Coronary artery (tissue), 2 donors: ENCODE measurements at regions not wholly inside any gene's neighbourhood (a gene's known extent, or its start where the extent isn't known, plus 50 kb on each side); places are given as distances from the start of the nearest gene placed in this dataset.

Experiments used
- DNase-seq: peaks from one replicate; pipeline ENCODE4 v3.0.0-alpha.2; 2017; ENCODE audit warnings: low spot score
- H3K27ac ChIP-seq, 2 donors: fragments of 200-600 bp; sonication (generic); one replicate each; pipeline ENCODE4 v1.5.1; 2016 to 2019
- H3K4me3 ChIP-seq: fragments of 200-600 bp; sonication (generic); 2 replicates; pipeline ENCODE4 v1.5.1; 2016; ENCODE audit warnings: mild to moderate bottlenecking, moderate library complexity
- CTCF ChIP-seq: fragments of 200-600 bp; sonication (generic); IDR thresholded peaks from one replicate; pipeline ENCODE4 v1.5.1; 2019; ENCODE audit warnings: antibody characterized with exemption

DNA sequence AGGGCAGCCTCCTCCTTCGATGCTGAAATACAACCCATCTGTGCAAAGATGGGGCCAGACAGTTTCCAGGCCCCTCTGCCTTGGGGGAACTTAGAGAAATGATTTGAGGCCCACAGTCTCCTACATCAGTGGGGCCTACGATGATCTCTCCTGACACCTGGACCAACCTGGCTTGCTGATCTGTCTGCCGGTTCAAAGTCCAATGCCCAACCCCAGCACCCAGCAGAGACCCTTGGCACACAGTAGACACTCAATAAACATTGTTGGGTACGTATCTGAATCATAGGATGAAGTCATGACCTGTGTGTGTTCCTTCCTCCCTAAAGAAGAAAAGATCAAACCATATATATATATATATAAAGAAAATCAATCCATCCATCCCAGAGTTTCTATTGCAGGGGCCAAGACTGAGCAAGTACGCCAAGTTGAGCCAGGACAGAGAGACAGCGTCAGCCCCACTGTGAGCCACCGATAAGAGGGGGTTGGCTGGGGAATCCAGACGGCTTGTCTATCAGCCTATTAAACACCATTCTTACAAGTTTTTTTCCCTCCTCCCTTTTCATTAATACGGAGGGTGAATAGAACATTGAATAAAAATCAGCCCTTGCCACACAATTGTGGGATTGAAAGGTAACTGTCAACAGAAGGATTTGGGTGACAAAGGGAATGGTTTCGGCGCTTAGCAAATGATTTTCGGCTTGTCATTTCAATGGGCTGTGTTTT is 244.1 kb downstream of the MN1 start:
- TF ChIP-seq CTCF, result no peak
- DNase-seq, result no peak
- no peak overlapping the region for H3K4me3 ChIP-seq
- H3K27ac ChIP-seq, result no peak overlapping the region

GRCh38 chr22:27558658-27559371 is 242.7 kb downstream of the MN1 start:
- Histone ChIP-seq H3K4me3 (no peak overlapping the region), H3K27ac (no peak overlapping the region)
- DNase-seq, result no peak
- TF ChIP-seq CTCF, result no peak

- Histone ChIP-seq H3K4me3 (no peak overlapping the region), H3K27ac (no peak overlapping the region)
- DNase-seq, result no peak
- no peak for TF ChIP-seq CTCF
Measured at GRCh38 chr22:27560781-27561180, 240.8 kb downstream of the MN1 start.

DNA sequence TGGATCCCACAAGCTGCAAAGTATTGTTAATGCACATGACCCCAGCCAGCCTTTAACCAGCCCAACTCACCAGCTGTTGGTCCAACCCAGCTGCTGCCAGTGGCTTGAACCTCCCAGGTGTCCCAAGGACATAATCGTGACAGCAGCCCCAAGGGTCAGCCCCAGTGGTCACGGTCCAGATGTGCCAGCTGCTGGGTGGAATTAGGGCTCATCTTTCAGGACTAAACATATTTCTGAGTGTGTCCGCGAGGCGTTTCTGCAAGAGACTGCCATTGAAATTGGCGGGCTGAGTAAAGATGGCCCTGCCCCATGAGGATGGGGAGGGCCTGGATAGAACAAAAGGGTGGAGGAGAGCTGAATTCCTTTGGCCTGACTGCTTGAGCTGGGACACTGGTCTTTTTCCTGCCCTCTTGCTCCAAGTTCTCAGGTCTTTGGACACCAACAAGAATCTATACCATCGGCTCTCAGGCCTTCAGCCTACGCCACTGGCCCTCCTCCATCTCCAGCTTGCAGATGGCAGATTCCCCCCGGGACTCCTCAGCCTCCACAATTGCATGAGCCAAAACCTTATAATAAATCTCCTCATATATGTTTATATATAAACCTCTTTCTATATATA is 240.2 kb downstream of the MN1 start:
- no peak for TF ChIP-seq CTCF
- Histone ChIP-seq H3K27ac (no peak overlapping the region), H3K4me3 (no peak overlapping the region)
- no peak for DNase-seq

GRCh38 chr22:27564806-27565205 is 236.8 kb downstream of the MN1 start:
- no peak for DNase-seq
- H3K4me3 ChIP-seq, result no peak overlapping the region

DNA sequence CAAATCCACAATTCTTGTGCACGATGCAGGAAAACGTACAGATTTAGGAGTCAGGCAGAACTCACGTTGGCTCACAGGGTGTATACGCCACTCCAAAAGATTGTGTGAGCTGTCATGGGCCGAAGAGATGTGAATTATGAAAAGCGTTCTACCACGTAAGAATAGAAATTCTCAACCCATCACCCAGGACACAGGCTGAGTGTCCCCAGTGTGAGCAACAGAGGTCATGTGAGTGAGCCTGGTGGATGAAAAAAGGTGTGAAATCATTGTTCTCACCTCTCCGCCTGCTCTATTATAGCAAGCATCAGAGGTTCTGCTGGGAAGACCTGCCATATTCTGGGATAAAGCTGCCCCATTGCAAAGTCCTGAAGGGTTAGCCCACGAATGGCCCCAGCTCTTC is 235.0 kb downstream of the MN1 start:
- Histone ChIP-seq H3K4me3 (no peak overlapping the region), H3K27ac (no peak overlapping the region)
- TF ChIP-seq CTCF, result no peak
- no peak for DNase-seq

More at GRCh38 chr22:27564806-27565205, 236.8 kb downstream of the MN1 start:
- H3K27ac ChIP-seq, result no peak overlapping the region
- no peak for TF ChIP-seq CTCF

DNA sequence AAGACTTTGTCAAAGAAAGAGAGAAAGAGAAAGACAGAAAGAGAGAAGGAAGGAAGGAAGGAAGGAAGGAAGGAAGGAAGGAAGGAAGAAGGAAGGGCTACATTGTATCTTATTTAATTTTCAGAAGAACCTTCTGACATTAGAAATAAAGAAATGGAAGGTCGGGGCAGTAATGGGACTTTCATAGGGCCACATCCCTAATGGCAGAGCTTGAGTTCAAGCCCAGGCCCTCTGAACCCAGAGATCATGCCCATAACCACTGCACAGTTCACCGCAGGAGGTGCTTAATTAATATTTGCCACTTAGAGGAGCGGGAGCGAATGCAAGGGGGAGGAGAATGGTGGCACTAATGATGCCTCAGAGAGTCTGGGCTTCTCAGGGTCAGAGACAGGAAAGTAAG is 233.3 kb downstream of the MN1 start:
- TF ChIP-seq CTCF, result no peak
- H3K27ac ChIP-seq, result no peak overlapping the region
- DNase-seq, result no peak
- no peak overlapping the region for H3K4me3 ChIP-seq
